ENCODE measurements at regions not wholly inside any gene's neighbourhood (a gene's known extent, or its start where the extent isn't known, plus 50 kb on each side); places are given as distances from the start of the nearest gene placed in this dataset.

DNA sequence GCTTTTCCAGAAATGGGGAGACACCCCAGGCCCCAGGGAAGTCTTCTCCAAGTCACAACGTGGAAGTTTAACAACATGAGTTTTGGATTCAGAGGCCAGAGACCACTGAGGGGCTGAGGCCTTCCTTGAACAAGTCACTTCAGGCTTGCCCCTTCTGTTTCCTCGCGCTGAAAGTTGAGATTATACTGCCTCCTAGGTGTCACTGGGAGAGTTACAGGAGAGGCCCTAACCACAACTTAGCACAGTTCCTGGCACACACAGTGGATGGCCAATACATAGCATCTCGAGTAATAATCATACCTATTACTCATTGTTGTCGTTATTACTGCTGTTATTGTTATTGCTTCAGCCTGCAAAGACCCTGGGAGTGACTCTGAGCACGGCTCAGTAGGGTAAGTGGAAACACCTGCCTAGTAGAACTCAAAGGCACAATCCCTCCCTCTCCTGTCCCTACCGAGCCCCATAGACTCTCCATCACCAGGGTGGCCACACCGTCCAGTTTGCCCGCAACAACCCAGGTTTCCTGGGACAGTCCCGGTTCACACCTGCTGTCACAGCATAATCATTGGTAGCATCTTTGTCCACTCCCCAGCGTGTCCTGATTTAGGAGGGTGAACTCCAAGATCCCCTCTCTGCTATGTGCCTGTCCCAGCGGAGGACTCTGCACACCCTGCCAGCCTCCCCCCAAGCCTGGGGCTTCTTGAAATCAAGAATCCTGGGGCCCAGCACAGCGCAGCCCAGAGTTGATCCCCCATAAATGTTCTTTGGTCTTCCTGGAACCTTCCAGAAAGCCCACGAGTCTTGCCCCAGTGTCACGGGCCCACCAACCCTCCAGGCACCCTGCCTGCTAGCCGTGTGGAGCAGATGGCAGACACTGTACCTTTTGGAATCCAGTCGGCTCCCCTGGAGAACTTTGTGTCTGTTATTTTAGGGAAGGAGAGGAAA is 85.0 kb downstream of the SYNE3 start:
- TF ChIP-seq EZH2 (optimal IDR thresholded peaks at IDR 0.05; ENCODE audit: low read depth, low read length) = no peak
- TF ChIP-seq, protein P1, sequence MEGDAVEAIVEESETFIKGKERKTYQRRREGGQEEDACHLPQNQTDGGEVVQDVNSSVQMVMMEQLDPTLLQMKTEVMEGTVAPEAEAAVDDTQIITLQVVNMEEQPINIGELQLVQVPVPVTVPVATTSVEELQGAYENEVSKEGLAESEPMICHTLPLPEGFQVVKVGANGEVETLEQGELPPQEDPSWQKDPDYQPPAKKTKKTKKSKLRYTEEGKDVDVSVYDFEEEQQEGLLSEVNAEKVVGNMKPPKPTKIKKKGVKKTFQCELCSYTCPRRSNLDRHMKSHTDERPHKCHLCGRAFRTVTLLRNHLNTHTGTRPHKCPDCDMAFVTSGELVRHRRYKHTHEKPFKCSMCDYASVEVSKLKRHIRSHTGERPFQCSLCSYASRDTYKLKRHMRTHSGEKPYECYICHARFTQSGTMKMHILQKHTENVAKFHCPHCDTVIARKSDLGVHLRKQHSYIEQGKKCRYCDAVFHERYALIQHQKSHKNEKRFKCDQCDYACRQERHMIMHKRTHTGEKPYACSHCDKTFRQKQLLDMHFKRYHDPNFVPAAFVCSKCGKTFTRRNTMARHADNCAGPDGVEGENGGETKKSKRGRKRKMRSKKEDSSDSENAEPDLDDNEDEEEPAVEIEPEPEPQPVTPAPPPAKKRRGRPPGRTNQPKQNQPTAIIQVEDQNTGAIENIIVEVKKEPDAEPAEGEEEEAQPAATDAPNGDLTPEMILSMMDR (IDR thresholded peaks at IDR 0.05; ENCODE audit: low read length) = peak; percentile 27
- no peak for TF ChIP-seq EZH2phosphoT487 (IDR thresholded peaks at IDR 0.05; ENCODE audit: low read length)

Measured in MM.1S (cell line).